DND-41 (cell line): ENCODE measurements at regions not wholly inside any gene's neighbourhood (a gene's known extent, or its start where the extent isn't known, plus 50 kb on each side); places are given as distances from the start of the nearest gene placed in this dataset.

Source experiments
- EZH2 ChIP-seq: IDR thresholded peaks from 3 replicates; pipeline ENCODE4 v1.6.1; 2012; ENCODE audit warnings: borderline replicate concordance, low read depth, mild to moderate bottlenecking, moderate library complexity, low read length, inconsistent platforms; ENCODE audit not compliant: severe bottlenecking
- TF ChIP-seq, protein P1 (sequence below): IDR thresholded peaks from 2 replicates; pipeline ENCODE4 v1.5.1; 2012; ENCODE audit warnings: borderline replicate concordance, low read length, moderate library complexity, mild to moderate bottlenecking; ENCODE audit not compliant: poor library complexity, severe bottlenecking; ENCODE audit errors: extremely low read depth

DNA sequence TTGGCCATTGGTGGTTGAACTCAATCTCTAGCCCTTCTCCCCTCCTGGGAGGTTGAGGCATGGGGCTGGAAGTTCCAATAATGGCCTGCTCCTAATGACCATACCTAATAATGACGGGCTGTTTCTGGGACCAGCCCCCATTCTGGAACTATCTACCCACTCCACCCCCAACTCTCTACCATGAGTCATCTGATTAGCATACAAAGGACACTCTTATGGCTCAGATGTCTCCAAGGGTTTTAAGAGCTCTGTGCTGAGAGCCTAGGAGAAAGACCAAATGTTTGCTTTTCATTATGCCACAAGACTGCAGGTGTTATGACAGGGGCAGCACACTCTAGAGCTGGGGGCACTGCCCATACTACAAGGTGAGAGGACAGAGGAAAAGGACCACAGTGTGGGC is 137.0 kb upstream of the NCKAP5 start:
- TF ChIP-seq, protein P1, sequence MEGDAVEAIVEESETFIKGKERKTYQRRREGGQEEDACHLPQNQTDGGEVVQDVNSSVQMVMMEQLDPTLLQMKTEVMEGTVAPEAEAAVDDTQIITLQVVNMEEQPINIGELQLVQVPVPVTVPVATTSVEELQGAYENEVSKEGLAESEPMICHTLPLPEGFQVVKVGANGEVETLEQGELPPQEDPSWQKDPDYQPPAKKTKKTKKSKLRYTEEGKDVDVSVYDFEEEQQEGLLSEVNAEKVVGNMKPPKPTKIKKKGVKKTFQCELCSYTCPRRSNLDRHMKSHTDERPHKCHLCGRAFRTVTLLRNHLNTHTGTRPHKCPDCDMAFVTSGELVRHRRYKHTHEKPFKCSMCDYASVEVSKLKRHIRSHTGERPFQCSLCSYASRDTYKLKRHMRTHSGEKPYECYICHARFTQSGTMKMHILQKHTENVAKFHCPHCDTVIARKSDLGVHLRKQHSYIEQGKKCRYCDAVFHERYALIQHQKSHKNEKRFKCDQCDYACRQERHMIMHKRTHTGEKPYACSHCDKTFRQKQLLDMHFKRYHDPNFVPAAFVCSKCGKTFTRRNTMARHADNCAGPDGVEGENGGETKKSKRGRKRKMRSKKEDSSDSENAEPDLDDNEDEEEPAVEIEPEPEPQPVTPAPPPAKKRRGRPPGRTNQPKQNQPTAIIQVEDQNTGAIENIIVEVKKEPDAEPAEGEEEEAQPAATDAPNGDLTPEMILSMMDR: no peak
- no peak for TF ChIP-seq EZH2
